ENCODE measurements at regions not wholly inside any gene's neighbourhood (a gene's known extent, or its start where the extent isn't known, plus 50 kb on each side); places are given as distances from the start of the nearest gene placed in this dataset.
"Not testable (repeated sequence)": the region's sequence is repeated elsewhere in the genome, so short reads cannot be mapped to it uniquely, and the experiment has no call there.

- TF ChIP-seq, protein P1, sequence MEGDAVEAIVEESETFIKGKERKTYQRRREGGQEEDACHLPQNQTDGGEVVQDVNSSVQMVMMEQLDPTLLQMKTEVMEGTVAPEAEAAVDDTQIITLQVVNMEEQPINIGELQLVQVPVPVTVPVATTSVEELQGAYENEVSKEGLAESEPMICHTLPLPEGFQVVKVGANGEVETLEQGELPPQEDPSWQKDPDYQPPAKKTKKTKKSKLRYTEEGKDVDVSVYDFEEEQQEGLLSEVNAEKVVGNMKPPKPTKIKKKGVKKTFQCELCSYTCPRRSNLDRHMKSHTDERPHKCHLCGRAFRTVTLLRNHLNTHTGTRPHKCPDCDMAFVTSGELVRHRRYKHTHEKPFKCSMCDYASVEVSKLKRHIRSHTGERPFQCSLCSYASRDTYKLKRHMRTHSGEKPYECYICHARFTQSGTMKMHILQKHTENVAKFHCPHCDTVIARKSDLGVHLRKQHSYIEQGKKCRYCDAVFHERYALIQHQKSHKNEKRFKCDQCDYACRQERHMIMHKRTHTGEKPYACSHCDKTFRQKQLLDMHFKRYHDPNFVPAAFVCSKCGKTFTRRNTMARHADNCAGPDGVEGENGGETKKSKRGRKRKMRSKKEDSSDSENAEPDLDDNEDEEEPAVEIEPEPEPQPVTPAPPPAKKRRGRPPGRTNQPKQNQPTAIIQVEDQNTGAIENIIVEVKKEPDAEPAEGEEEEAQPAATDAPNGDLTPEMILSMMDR (IDR thresholded peaks at IDR 0.05; ENCODE audit: low read depth, low read length): not testable (repeated sequence)
- TF ChIP-seq, protein P2, sequence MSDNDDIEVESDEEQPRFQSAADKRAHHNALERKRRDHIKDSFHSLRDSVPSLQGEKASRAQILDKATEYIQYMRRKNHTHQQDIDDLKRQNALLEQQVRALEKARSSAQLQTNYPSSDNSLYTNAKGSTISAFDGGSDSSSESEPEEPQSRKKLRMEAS (IDR thresholded peaks at IDR 0.05; ENCODE audit: low read depth, low read length): not testable (repeated sequence)
Observed at GRCh38 chr14:19053426-19054050, 86.3 kb downstream of the POTEM start.
